SU-DHL-6 (cell line): ENCODE measurements at regions not wholly inside any gene's neighbourhood (a gene's known extent, or its start where the extent isn't known, plus 50 kb on each side); places are given as distances from the start of the nearest gene placed in this dataset.

Experiments used
- H2AFZ ChIP-seq: fragments of 200-600 bp; sonication (generic); 2 replicates; pipeline ENCODE4 v1.6.1; 2014; ENCODE audit warnings: low read depth, mild to moderate bottlenecking, moderate library complexity, mixed read lengths, antibody characterized with exemption, low read length; ENCODE audit not compliant: severe bottlenecking
- H3F3A ChIP-seq: fragments of 200-600 bp; shearing (Covaris generic); 2 replicates; pipeline ENCODE4 v1.6.0; 2016; ENCODE audit warnings: antibody characterized with exemption, mild to moderate bottlenecking; ENCODE audit not compliant: insufficient read depth
- H3K27ac ChIP-seq: fragments of 200-600 bp; sonication (generic); 2 replicates; pipeline ENCODE4 v1.5.1; 2016; ENCODE audit warnings: low read depth, mild to moderate bottlenecking, low read length, moderate library complexity, mixed read lengths
- H3K27me3 ChIP-seq: fragments of 200-600 bp; sonication (generic), shearing (Covaris generic); 2 replicates; pipeline ENCODE4 v1.6.0; 2014; ENCODE audit warnings: mild to moderate bottlenecking, low read length
- H3K36me3 ChIP-seq: fragments of 200-600 bp; sonication (generic); 2 replicates; pipeline ENCODE4 v1.6.1; 2014; ENCODE audit warnings: mild to moderate bottlenecking, low read length, mixed read lengths
- H3K4me2 ChIP-seq: fragments of 300-600, 200-600 bp; shearing (Covaris generic), sonication (generic); 2 replicates; pipeline ENCODE4 v1.6.0; 2014; ENCODE audit warnings: low read length, low read depth, mild to moderate bottlenecking; ENCODE audit not compliant: poor library complexity, severe bottlenecking
- H3K4me3 ChIP-seq: fragments of 200-600 bp; sonication (generic); 2 replicates; pipeline ENCODE4 v1.5.1; 2014; ENCODE audit warnings: antibody characterized with exemption, low read length, mild to moderate bottlenecking, mixed read lengths; ENCODE audit not compliant: insufficient read depth, poor library complexity, severe bottlenecking
- H3K79me2 ChIP-seq: fragments of 200-600 bp; sonication (generic); 2 replicates; pipeline ENCODE4 v1.6.1; 2014; ENCODE audit warnings: mild to moderate bottlenecking, low read length, moderate library complexity; ENCODE audit not compliant: insufficient read depth
- H3K9ac ChIP-seq: fragments of 200-600 bp; sonication (generic); 2 replicates; pipeline ENCODE4 v1.7.0; 2014; ENCODE audit warnings: mild to moderate bottlenecking, low read length
- H3K9me2 ChIP-seq: fragments of 200-600 bp; sonication (generic); replicated peaks from 2 replicates; pipeline ENCODE4 v1.6.1; 2014; ENCODE audit warnings: low read length; ENCODE audit not compliant: insufficient read depth
- H3K9me3 ChIP-seq: fragments of 200-600 bp; sonication (generic); 2 replicates; pipeline ENCODE4 v1.6.1; 2014; ENCODE audit warnings: low read length, mixed read lengths; ENCODE audit not compliant: insufficient read depth
- H4K20me1 ChIP-seq: fragments of 200-600 bp; sonication (generic); 2 replicates; pipeline ENCODE4 v1.6.1; 2014; ENCODE audit warnings: low read depth, mild to moderate bottlenecking, antibody characterized with exemption, low read length, moderate library complexity, mixed read lengths
- EZH2phosphoT487 ChIP-seq: fragments of 200-600 bp; sonication (generic), shearing (Covaris generic); conservative IDR thresholded peaks from 2 replicates; pipeline ENCODE4 v1.6.1; 2018; ENCODE audit warnings: mild to moderate bottlenecking, antibody characterized with exemption, low read length, moderate library complexity, mixed read lengths
- TF ChIP-seq, protein P1 (sequence below): fragments of 200-600 bp; sonication (generic); IDR thresholded peaks from one replicate; pipeline ENCODE4 v1.5.1; 2017; ENCODE audit warnings: antibody characterized with exemption, mild to moderate bottlenecking, low read length, moderate library complexity; ENCODE audit not compliant: insufficient read depth, poor library complexity, severe bottlenecking

DNA sequence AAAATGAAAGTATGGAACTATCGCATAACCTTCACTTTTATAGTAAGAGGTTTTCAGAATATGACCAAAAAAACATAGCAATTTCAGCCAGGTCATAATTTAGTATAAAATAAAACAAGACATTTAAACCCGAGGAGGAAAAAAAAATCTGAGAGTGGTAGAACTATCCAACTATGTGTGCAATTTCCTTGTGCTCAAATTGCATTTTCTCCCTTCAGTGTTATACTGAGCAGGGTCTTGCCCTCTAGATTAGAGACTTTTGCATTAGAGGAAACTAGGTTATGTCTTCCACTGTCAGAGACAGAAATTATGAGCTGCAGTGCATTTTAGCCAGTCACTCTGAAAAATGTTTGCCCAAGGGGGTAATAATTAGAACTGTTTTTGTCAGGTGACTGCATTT, 330.6 kb downstream of the NR2F1-AS1 start:
- H3K27me3 ChIP-seq, result no peaks in the 10 kb centered on the region
- no peaks in the 10 kb centered on the region for H3K9me2 ChIP-seq
- no peaks in the 10 kb centered on the region for H3K36me3 ChIP-seq
- H3F3A ChIP-seq, result no peaks in the 10 kb centered on the region
- no peaks in the 10 kb centered on the region for H3K9me3 ChIP-seq
- H4K20me1 ChIP-seq, result no peaks in the 10 kb centered on the region
- H3K4me3 ChIP-seq, result no peak overlapping the region
- no peak overlapping the region for H3K27ac ChIP-seq
- H3K79me2 ChIP-seq, result no peaks in the 10 kb centered on the region
- TF ChIP-seq EZH2phosphoT487, result no peak
- TF ChIP-seq, protein P1, sequence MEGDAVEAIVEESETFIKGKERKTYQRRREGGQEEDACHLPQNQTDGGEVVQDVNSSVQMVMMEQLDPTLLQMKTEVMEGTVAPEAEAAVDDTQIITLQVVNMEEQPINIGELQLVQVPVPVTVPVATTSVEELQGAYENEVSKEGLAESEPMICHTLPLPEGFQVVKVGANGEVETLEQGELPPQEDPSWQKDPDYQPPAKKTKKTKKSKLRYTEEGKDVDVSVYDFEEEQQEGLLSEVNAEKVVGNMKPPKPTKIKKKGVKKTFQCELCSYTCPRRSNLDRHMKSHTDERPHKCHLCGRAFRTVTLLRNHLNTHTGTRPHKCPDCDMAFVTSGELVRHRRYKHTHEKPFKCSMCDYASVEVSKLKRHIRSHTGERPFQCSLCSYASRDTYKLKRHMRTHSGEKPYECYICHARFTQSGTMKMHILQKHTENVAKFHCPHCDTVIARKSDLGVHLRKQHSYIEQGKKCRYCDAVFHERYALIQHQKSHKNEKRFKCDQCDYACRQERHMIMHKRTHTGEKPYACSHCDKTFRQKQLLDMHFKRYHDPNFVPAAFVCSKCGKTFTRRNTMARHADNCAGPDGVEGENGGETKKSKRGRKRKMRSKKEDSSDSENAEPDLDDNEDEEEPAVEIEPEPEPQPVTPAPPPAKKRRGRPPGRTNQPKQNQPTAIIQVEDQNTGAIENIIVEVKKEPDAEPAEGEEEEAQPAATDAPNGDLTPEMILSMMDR, result no peak
- H3K4me2 ChIP-seq, result no peak overlapping the region
- H3K9ac ChIP-seq, result no peak overlapping the region
- no peak overlapping the region for H2AFZ ChIP-seq

DNA sequence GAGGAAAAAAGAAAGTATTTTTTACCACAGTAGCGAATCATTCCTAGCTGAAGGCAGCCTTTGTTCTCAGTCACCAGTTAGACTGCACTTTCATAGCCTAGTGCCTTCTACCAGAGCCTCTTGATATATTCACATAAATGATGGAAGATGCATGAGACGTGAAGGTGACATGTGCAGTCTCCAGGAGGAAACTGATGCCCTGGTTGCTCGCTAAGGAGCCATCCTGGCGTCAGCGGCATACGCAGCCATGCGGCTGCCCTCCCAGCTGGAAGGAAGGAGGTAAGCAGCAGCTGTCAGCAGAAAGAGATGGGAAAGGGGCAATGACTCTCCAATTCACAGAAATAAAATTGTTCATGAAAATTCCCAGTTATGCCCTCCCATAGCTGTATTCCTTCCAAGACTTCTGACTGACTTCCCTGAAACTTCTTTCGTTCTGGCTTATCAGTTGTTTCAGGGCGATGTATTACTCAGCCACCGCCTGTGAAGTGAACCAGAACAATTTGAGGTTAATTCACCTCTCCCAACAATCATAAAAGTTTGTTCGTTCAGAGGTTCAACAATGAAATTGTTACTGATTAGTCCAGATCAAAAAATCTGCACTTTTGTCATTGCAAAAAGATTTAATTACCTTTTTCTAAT, 331.2 kb downstream of the NR2F1-AS1 start:
- TF ChIP-seq EZH2phosphoT487, result no peak
- TF ChIP-seq, protein P1, result no peak
- no peaks in the 10 kb centered on the region for H4K20me1 ChIP-seq
- no peaks in the 10 kb centered on the region for H3F3A ChIP-seq
- H3K9ac ChIP-seq, result no peak overlapping the region
- H3K9me2 ChIP-seq, result no peaks in the 10 kb centered on the region
- H3K9me3 ChIP-seq, result no peaks in the 10 kb centered on the region
- no peaks in the 10 kb centered on the region for H3K79me2 ChIP-seq
- H3K27me3 ChIP-seq, result no peaks in the 10 kb centered on the region
- no peak overlapping the region for H3K4me3 ChIP-seq
- no peak overlapping the region for H3K27ac ChIP-seq
- H3K4me2 ChIP-seq, result no peak overlapping the region
- no peak overlapping the region for H2AFZ ChIP-seq
- H3K36me3 ChIP-seq, result no peaks in the 10 kb centered on the region

DNA sequence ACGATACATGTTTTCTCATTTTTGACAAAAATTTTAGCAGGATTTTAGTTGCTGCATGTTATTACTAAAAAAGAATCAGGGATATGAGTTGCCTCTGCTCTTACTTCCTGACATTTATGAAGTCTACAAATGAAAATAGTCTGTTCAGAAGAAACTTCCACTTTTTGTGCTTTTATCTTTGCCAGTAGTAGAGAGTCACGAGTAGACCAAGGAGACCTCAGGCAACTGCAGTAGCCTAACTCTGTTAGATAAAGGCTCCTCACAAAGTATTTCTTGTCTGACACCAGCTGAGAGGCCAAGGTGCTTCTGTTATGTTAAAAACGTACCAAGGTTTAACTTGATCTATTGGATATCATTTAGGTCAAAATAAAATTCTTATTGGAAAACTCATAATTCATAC, 333.9 kb downstream of the NR2F1-AS1 start:
- Histone ChIP-seq H3K27me3 (no peaks in the 10 kb centered on the region), H2AFZ (no peak overlapping the region), H3K4me3 (no peak overlapping the region), H3K9me3 (no peaks in the 10 kb centered on the region), H3K4me2 (no peak overlapping the region), H3F3A (no peaks in the 10 kb centered on the region), H3K9me2 (no peaks in the 10 kb centered on the region), H3K79me2 (no peaks in the 10 kb centered on the region), H3K36me3 (no peaks in the 10 kb centered on the region), H3K9ac (no peak overlapping the region), H3K27ac (no peak overlapping the region), H4K20me1 (no peaks in the 10 kb centered on the region)
- TF ChIP-seq, protein P1, result no peak
- TF ChIP-seq EZH2phosphoT487, result no peak
